ENCODE measurements at regions not wholly inside any gene's neighbourhood (a gene's known extent, or its start where the extent isn't known, plus 50 kb on each side); places are given as distances from the start of the nearest gene placed in this dataset.

- no peaks in the 10 kb centered on the region for H3K27me3 ChIP-seq
- DNase-seq, result no peak
- no peaks in the 10 kb centered on the region for H3K9me3 ChIP-seq
- H3K4me1 ChIP-seq, result no peaks in the 10 kb centered on the region
- no peaks in the 10 kb centered on the region for H3K36me3 ChIP-seq
- no peak overlapping the region for H3K4me3 ChIP-seq (ENCODE audit: low read depth, low read length)
- TF ChIP-seq, protein P1, sequence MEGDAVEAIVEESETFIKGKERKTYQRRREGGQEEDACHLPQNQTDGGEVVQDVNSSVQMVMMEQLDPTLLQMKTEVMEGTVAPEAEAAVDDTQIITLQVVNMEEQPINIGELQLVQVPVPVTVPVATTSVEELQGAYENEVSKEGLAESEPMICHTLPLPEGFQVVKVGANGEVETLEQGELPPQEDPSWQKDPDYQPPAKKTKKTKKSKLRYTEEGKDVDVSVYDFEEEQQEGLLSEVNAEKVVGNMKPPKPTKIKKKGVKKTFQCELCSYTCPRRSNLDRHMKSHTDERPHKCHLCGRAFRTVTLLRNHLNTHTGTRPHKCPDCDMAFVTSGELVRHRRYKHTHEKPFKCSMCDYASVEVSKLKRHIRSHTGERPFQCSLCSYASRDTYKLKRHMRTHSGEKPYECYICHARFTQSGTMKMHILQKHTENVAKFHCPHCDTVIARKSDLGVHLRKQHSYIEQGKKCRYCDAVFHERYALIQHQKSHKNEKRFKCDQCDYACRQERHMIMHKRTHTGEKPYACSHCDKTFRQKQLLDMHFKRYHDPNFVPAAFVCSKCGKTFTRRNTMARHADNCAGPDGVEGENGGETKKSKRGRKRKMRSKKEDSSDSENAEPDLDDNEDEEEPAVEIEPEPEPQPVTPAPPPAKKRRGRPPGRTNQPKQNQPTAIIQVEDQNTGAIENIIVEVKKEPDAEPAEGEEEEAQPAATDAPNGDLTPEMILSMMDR (IDR thresholded peaks at IDR 0.05; ENCODE audit: low read depth, low read length), result no peak
Measured at GRCh38 chr6:121848523-121849255, 413.2 kb downstream of the GJA1 start.

- peak; percentile 60 for DNase-seq
- TF ChIP-seq, protein P1 (IDR thresholded peaks at IDR 0.05; ENCODE audit: low read depth, low read length), result peak; percentile 90
- Histone ChIP-seq H3K36me3 (no peaks in the 10 kb centered on the region), H3K9me3 (no peaks in the 10 kb centered on the region), H3K27me3 (no peaks in the 10 kb centered on the region), H3K4me3 (ENCODE audit: low read depth, low read length) (no peak overlapping the region), H3K4me1 (no peaks in the 10 kb centered on the region)
Measured at GRCh38 chr6:121849477-121849876, 414.0 kb downstream of the GJA1 start.

GRCh38 chr6:121851056-121851455 is 415.6 kb downstream of the GJA1 start:
- no peak overlapping the region for H3K4me3 ChIP-seq (ENCODE audit: low read depth, low read length)
- DNase-seq, result no peak
- no peaks in the 10 kb centered on the region for H3K27me3 ChIP-seq
- no peaks in the 10 kb centered on the region for H3K36me3 ChIP-seq
- TF ChIP-seq, protein P1 (IDR thresholded peaks at IDR 0.05; ENCODE audit: low read depth, low read length), result no peak
- no peaks in the 10 kb centered on the region for H3K4me1 ChIP-seq
- H3K9me3 ChIP-seq, result no peaks in the 10 kb centered on the region

DNA sequence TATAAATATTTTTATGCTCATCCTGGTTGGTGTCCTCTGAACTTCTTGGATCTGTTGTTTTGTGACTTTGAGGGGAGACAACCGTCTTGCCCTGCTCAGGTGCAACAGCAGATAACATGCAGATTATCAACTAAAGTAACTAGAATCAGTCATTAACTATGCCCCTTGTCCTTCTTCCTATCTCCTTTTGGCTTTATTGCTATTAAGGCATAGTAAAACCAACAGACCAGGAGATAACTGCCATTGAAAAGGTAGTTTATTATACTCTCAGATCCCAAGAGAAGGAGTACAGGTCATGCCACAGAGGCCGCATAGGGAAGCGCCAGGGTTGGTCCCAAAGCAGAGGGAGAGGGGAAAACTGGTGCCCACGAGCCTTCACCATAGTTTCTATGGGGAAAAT is 418.2 kb downstream of the GJA1 start:
- Histone ChIP-seq H3K4me3 (ENCODE audit: low read depth, low read length) (no peak overlapping the region), H3K9me3 (no peaks in the 10 kb centered on the region), H3K4me1 (no peaks in the 10 kb centered on the region), H3K36me3 (no peaks in the 10 kb centered on the region), H3K27me3 (no peaks in the 10 kb centered on the region)
- DNase-seq, result no peak
- TF ChIP-seq, protein P1 (IDR thresholded peaks at IDR 0.05; ENCODE audit: low read depth, low read length), result no peak

DNA sequence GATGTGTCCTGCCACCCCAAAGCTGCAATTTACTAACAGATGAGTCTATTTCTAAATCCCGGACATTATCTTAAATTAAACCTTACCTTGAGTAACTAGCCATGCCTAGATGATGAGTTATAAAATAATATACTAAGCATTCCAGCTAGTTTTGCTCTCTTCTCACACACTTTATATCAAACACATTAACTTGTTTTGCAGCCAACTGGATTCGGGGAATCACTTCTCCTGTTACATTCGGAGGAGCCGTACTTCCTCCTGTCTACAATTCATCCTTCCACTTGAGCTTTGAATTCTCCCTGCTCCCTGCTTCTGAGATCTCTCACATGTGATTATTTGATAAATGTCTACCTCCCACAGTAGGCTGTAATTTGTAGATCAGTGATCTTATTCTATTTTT is 420.1 kb downstream of the GJA1 start:
- no peaks in the 10 kb centered on the region for H3K27me3 ChIP-seq
- H3K9me3 ChIP-seq, result no peaks in the 10 kb centered on the region
- no peak overlapping the region for H3K4me3 ChIP-seq (ENCODE audit: low read depth, low read length)
- H3K36me3 ChIP-seq, result no peaks in the 10 kb centered on the region
- TF ChIP-seq, protein P1 (IDR thresholded peaks at IDR 0.05; ENCODE audit: low read depth, low read length), result no peak
- no peaks in the 10 kb centered on the region for H3K4me1 ChIP-seq
- no peak for DNase-seq

DNA sequence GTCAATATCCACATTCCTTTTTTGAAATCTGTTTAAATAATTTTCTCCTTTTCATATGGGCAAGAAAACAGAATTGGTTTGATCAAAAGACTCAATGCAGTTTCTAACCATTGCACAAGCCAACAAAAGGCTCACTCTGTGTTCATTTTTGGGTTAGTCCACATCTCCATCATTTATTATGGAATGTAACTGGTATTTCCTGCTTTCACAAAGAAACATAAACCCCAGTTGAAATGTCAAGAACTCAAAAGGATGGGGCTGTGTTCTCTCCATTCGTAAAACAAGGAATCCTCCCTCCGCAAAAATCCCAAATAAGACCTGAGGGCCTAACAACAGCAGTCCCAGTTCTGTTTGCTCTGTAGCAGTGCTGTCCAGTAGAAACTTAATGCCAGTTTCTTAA is 420.9 kb downstream of the GJA1 start:
- Histone ChIP-seq H3K36me3 (no peaks in the 10 kb centered on the region), H3K27me3 (no peaks in the 10 kb centered on the region), H3K4me3 (ENCODE audit: low read depth, low read length) (no peak overlapping the region), H3K4me1 (no peaks in the 10 kb centered on the region), H3K9me3 (no peaks in the 10 kb centered on the region; the same call in 1 of the 2 replicates)
- no peak for DNase-seq
- TF ChIP-seq, protein P1 (IDR thresholded peaks at IDR 0.05; ENCODE audit: low read depth, low read length), result no peak

Data from BE2C (cell line).